GM12878 (cell line): ENCODE measurements at regions not wholly inside any gene's neighbourhood (a gene's known extent, or its start where the extent isn't known, plus 50 kb on each side); places are given as distances from the start of the nearest gene placed in this dataset.

Experiments
- ATAC-seq: fragments of 200-7000 bp; cut with Tn5 transposase; 3 replicates; pipeline ENCODE4 v1.9.1; 2020; ENCODE audit warnings: mild to moderate bottlenecking, moderate library complexity
- BruUV-seq: library from RNA; stranded (reverse); fragments of 400-500 nt; replicated peaks from 2 replicates; lab custom pipeline; 2021; lab: Mats Ljungman, UMichigan
- CTCF ChIA-PET: fragments of 300-600 bp; sonication (Branson Sonifier 250); formaldehyde crosslinking; extraction: SDS; loops from one replicate; lab custom pipeline; 2021; ENCODE audit warnings: inconsistent platforms; lab: Yijun Ruan, JAX
- POLR2A ChIA-PET: fragments of 350-600 bp; formaldehyde crosslinking; extraction: SDS; loops from one replicate; lab custom pipeline; 2021; ENCODE audit warnings: inconsistent platforms; lab: Charles Lee
- RAD21 ChIA-PET: fragments of 300-600 bp; sonication (Branson Sonifier 250); formaldehyde crosslinking; loops from one replicate; lab custom pipeline; 2023; ENCODE audit warnings: antibody characterized with exemption; ENCODE audit not compliant: unreplicated experiment; lab: Charles Lee
- SMC1A ChIA-PET: fragments of 300-600 bp; sonication (Branson Sonifier 250); formaldehyde crosslinking; loops from one replicate; lab custom pipeline; 2023; ENCODE audit not compliant: unreplicated experiment, uncharacterized antibody; lab: Charles Lee
- DNase-seq: peaks from one replicate; pipeline ENCODE4 v3.0.0-alpha.2; 2011; ENCODE audit warnings: low read depth, low spot score
- FAIRE-seq: peaks from 3 replicates; lab custom pipeline; 2011; peaks lifted over from hg19 to GRCh38; lab: Jason Lieb, UNC
- H2AFZ ChIP-seq: 2 replicates; pipeline ENCODE4 v1.6.0; 2011; ENCODE audit warnings: low read depth, low read length, control low read depth; ENCODE audit not compliant: control insufficient read depth
- H3K27ac ChIP-seq: 2 replicates; pipeline ENCODE4 v1.5.1; 2011; ENCODE audit warnings: control low read depth; ENCODE audit not compliant: control insufficient read depth, insufficient read depth
- H3K27me3 ChIP-seq, 2 experiments: replicated peaks in 1 of 2; 2 replicates each; pipeline versions ENCODE4 v1.6.0 to v1.6.1; 2011; ENCODE audit warnings: low read length in 1 of 2; ENCODE audit not compliant: control insufficient read depth in 2 of 2, insufficient read depth in 2 of 2
- H3K36me3 ChIP-seq, 2 experiments: 2 replicates each; pipeline ENCODE4 v1.5.1; 2011; ENCODE audit warnings: low read length in 1 of 2; ENCODE audit not compliant: control insufficient read depth in 2 of 2, insufficient read depth in 2 of 2
- H3K4me1 ChIP-seq: 2 replicates; pipeline ENCODE4 v1.6.1; 2011; ENCODE audit warnings: mild to moderate bottlenecking, low read length, moderate library complexity, mixed read lengths; ENCODE audit not compliant: control insufficient read depth, insufficient read depth
- H3K4me2 ChIP-seq: 2 replicates; pipeline ENCODE4 v1.6.0; 2011; ENCODE audit warnings: control low read depth; ENCODE audit not compliant: control insufficient read depth, insufficient read depth
- H3K4me3 ChIP-seq: fragments of 200-600 bp; sonication (generic); 2 replicates; pipeline ENCODE4 v1.5.1; 2016
- H3K79me2 ChIP-seq: 2 replicates; pipeline ENCODE4 v1.6.0; 2011; ENCODE audit warnings: low read length; ENCODE audit not compliant: control insufficient read depth, insufficient read depth
- H3K9ac ChIP-seq: 2 replicates; pipeline ENCODE4 v1.8.0; 2011; ENCODE audit warnings: low read length, control low read depth, mixed read lengths; ENCODE audit not compliant: control insufficient read depth, insufficient read depth
- H3K9me3 ChIP-seq: replicated peaks from 3 replicates; pipeline ENCODE4 v1.5.1; 2011; ENCODE audit warnings: mild to moderate bottlenecking, low read length; ENCODE audit not compliant: control insufficient read depth, insufficient read depth
- H4K20me1 ChIP-seq: 2 replicates; pipeline ENCODE4 v1.6.0; 2011; ENCODE audit not compliant: control insufficient read depth, insufficient read depth
- ASH2L ChIP-seq: fragments of 300-600, 200-600 bp; sonication (generic); IDR thresholded peaks from 2 replicates; pipeline ENCODE4 v1.6.1; 2017; ENCODE audit warnings: low read depth, mild to moderate bottlenecking, borderline replicate concordance
- ATF3 ChIP-seq: IDR thresholded peaks from 2 replicates; pipeline ENCODE4 v1.6.1; 2011; ENCODE audit warnings: low read depth, mild to moderate bottlenecking, low read length, moderate library complexity, borderline replicate concordance; ENCODE audit errors: extremely low read depth
- BCL3 ChIP-seq: IDR thresholded peaks from 2 replicates; pipeline ENCODE4 v1.6.1; 2011; ENCODE audit warnings: borderline replicate concordance, low read depth, mild to moderate bottlenecking, moderate library complexity, low read length; ENCODE audit not compliant: insufficient read depth, poor library complexity, severe bottlenecking
- CEBPZ ChIP-seq: fragments of 150-350 bp; IDR thresholded peaks from 2 replicates; pipeline ENCODE4 v1.6.1; 2016; ENCODE audit warnings: low read depth, low read length
- CUX1 ChIP-seq: IDR thresholded peaks from 2 replicates; pipeline ENCODE4 v1.6.1; 2012; ENCODE audit warnings: improper control_type of control experiment, low read depth, low read length; ENCODE audit not compliant: insufficient replicate concordance
- HDAC2 ChIP-seq: fragments of 200-600 bp; sonication (generic); IDR thresholded peaks from 2 replicates; pipeline ENCODE4 v1.6.1; 2017
- IRF4 ChIP-seq: IDR thresholded peaks from 2 replicates; pipeline ENCODE4 v1.6.1; 2011; ENCODE audit warnings: low read depth, low read length
- LARP7 ChIP-seq: fragments of 450-650 bp; IDR thresholded peaks from 2 replicates; pipeline ENCODE4 v1.6.1; 2017; ENCODE audit warnings: mild to moderate bottlenecking
- RELB ChIP-seq: fragments of 450-650 bp; IDR thresholded peaks from 2 replicates; pipeline ENCODE4 v1.6.1; 2017; ENCODE audit warnings: low read depth, mild to moderate bottlenecking, moderate library complexity
- ZNF207 ChIP-seq: fragments of 450-650 bp; IDR thresholded peaks from 2 replicates; pipeline ENCODE4 v1.6.1; 2014; ENCODE audit warnings: antibody characterized with exemption, mild to moderate bottlenecking, borderline replicate concordance
- ZSCAN29 ChIP-seq: fragments of 450-650 bp; IDR thresholded peaks from 2 replicates; pipeline ENCODE4 v1.6.1; 2017; ENCODE audit warnings: mild to moderate bottlenecking, moderate library complexity
- WGBS: methylation state at CpG from one replicate; pipeline ENCODE4 v1.1.6; 2016; ENCODE audit warnings: low lambda C conversion rate; ENCODE audit not compliant: insufficient replicate concordance, insufficient coverage; ENCODE audit errors: missing lambda C conversion rate; 5-methylcytosine and 5-hydroxymethylcytosine counted together
- in situ Hi-C: fragments of 300-500 bp; cut with MboI; formaldehyde crosslinking; loops from 9 replicates; pipeline ENCODE4 v1.14.3; 2018; ENCODE audit warnings: mixed read lengths
- intact Hi-C: fragments of 100-400 bp; cut with micrococcal nuclease; formaldehyde crosslinking; loops from one replicate; pipeline ENCODE4 v1.14.2; 2022; ENCODE audit not compliant: unreplicated experiment

GRCh38 chr10:7100032-7100702, 310.7 kb downstream of the SFMBT2 start:
- 38% methylated on average over 8 of the region's 8 CpGs for WGBS
- no peak for FAIRE-seq
- Histone ChIP-seq H3K4me1 (no peaks in the 10 kb centered on the region), H3K9ac (no peak overlapping the region), H3K4me2 (no peak overlapping the region), H3K79me2 (no peaks in the 10 kb centered on the region), H3K36me3 (no peaks in the 10 kb centered on the region), H3K27ac (no peak overlapping the region), H3K4me3 (no peak overlapping the region), H3K9me3 (no peaks in the 10 kb centered on the region), H2AFZ (no peak overlapping the region), H4K20me1 (no peaks in the 10 kb centered on the region), H3K27me3 (no peaks in the 10 kb centered on the region; a peak in 2 of 4 replicates)
- ChIA-PET POLR2A (no interaction called here), SMC1A (no interaction called here), RAD21 (no interaction called here), CTCF (interaction anchor here (1.6 kb wide), 1 partner anchor 21 kb away, joined by 4 read pairs; no protein-coding TSS in a partner anchor)
- no peak for ATAC-seq
- in situ Hi-C loops, result no loop called here
- BruUV-seq, result no TSS peak
- intact Hi-C loops, result no loop called here
- no peak for DNase-seq
- TF ChIP-seq IRF4 (no peak), HDAC2 (no peak), ZSCAN29 (no peak), ASH2L (no peak), ATF3 (no peak), BCL3 (no peak), LARP7 (no peak), ZNF207 (no peak), RELB (no peak), CEBPZ (no peak), CUX1 (no peak)
